GM23338 (cell line): ENCODE measurements at regions not wholly inside any gene's neighbourhood (a gene's known extent, or its start where the extent isn't known, plus 50 kb on each side); places are given as distances from the start of the nearest gene placed in this dataset.

ENCODE experiments used
- ATAC-seq: fragments of 200-7000 bp; cut with Tn5 transposase; 3 replicates; pipeline ENCODE4 v1.9.1; 2020
- DNase-seq: peaks from one replicate; pipeline ENCODE4 v3.0.0-alpha.2; 2015; ENCODE audit warnings: low spot score
- H2AFZ ChIP-seq: fragments of 200-600 bp; sonication (generic); 2 replicates; pipeline ENCODE4 v1.8.0; 2016; ENCODE audit warnings: antibody characterized with exemption, mild to moderate bottlenecking, moderate library complexity
- H3F3A ChIP-seq: fragments of 200-600 bp; sonication (generic); replicated peaks from 2 replicates; pipeline ENCODE4 v1.8.0; 2017; ENCODE audit warnings: antibody characterized with exemption, mixed run types, low read depth
- H3K27ac ChIP-seq: fragments of 200-600 bp; sonication (generic); 2 replicates; pipeline ENCODE4 v1.6.1; 2016; ENCODE audit warnings: low read depth
- H3K27me3 ChIP-seq: fragments of 200-600 bp; sonication (generic); 2 replicates; pipeline ENCODE4 v1.8.0; 2016; ENCODE audit warnings: mild to moderate bottlenecking, mixed run types, moderate library complexity; ENCODE audit not compliant: insufficient read depth
- H3K36me3 ChIP-seq: fragments of 200-600 bp; sonication (generic); 2 replicates; pipeline ENCODE4 v1.8.0; 2016; ENCODE audit warnings: mild to moderate bottlenecking; ENCODE audit not compliant: insufficient read depth
- H3K4me1 ChIP-seq: fragments of 200-600 bp; sonication (generic); 2 replicates; pipeline ENCODE4 v1.8.0; 2016; ENCODE audit warnings: mild to moderate bottlenecking, moderate library complexity; ENCODE audit not compliant: insufficient read depth
- H3K4me2 ChIP-seq: fragments of 200-600 bp; sonication (generic); 2 replicates; pipeline ENCODE4 v1.7.1; 2017; ENCODE audit warnings: mixed run types
- H3K4me3 ChIP-seq: fragments of 200-600 bp; sonication (generic); 2 replicates; pipeline ENCODE4 v1.6.1; 2016; ENCODE audit warnings: mixed run types
- H3K79me2 ChIP-seq: fragments of 200-600 bp; sonication (generic); replicated peaks from 2 replicates; pipeline ENCODE4 v1.8.0; 2017; ENCODE audit warnings: mild to moderate bottlenecking; ENCODE audit not compliant: insufficient read depth
- H3K9me2 ChIP-seq: fragments of 200-600 bp; sonication (generic); 2 replicates; pipeline ENCODE4 v1.8.0; 2017; ENCODE audit not compliant: insufficient read depth
- H4K20me1 ChIP-seq: fragments of 200-600 bp; sonication (generic); replicated peaks from 2 replicates; pipeline ENCODE4 v1.8.0; 2017; ENCODE audit warnings: mild to moderate bottlenecking; ENCODE audit not compliant: insufficient read depth
- H3K27ac Mint-ChIP-seq: 2 replicates; pipeline ENCODE4 v1.8.0; 2020; ENCODE audit warnings: inconsistent platforms, mild to moderate bottlenecking, moderate library complexity, mixed read lengths
- H3K27me3 Mint-ChIP-seq: 3 replicates; pipeline ENCODE4 v1.8.0; 2022; ENCODE audit warnings: low read depth, mild to moderate bottlenecking, moderate library complexity, mixed read lengths, inconsistent platforms; ENCODE audit not compliant: insufficient read depth, poor library complexity
- H3K36me3 Mint-ChIP-seq: 3 replicates; pipeline ENCODE4 v1.8.0; 2021; ENCODE audit warnings: low read depth, mild to moderate bottlenecking, inconsistent platforms, moderate library complexity, mixed read lengths
- H3K4me1 Mint-ChIP-seq: 3 replicates; pipeline ENCODE4 v1.8.0; 2020; ENCODE audit warnings: mild to moderate bottlenecking, inconsistent platforms, mixed read lengths
- H3K4me3 Mint-ChIP-seq: 3 replicates; pipeline ENCODE4 v1.8.0; 2021; ENCODE audit warnings: moderate library complexity, mild to moderate bottlenecking, inconsistent platforms, mixed read lengths
- H3K9me3 Mint-ChIP-seq: 3 replicates; pipeline ENCODE4 v1.8.0; 2020; ENCODE audit warnings: moderate library complexity, mild to moderate bottlenecking, inconsistent platforms, mixed read lengths
- CREB1 ChIP-seq: fragments of 250-450 bp; sonication (Bioruptor Pico); IDR thresholded peaks from 2 replicates; pipeline ENCODE4 v1.5.0; 2020; ENCODE audit warnings: low read depth, mild to moderate bottlenecking, moderate library complexity
- CTCF ChIP-seq, 2 experiments: fragments of 200-600 bp in 1 of 2; sonication (generic) in 1 of 2; conservative IDR thresholded peaks; 2 replicates each; pipeline versions ENCODE4 v1.5.1 to v1.6.1; 2016 to 2017; ENCODE audit warnings: antibody characterized with exemption in 2 of 2, low read depth in 2 of 2, mild to moderate bottlenecking in 2 of 2, moderate library complexity in 1 of 2
- ETS1 ChIP-seq: IDR thresholded peaks from 2 replicates; pipeline ENCODE4 v1.6.1; 2016; ENCODE audit warnings: antibody characterized with exemption
- EZH2 ChIP-seq: fragments of 200-600 bp; sonication (generic); IDR thresholded peaks from one replicate; pipeline ENCODE4 v1.8.0; 2017; ENCODE audit warnings: antibody characterized with exemption, mild to moderate bottlenecking, low read depth; ENCODE audit not compliant: unreplicated experiment
- NANOG ChIP-seq: IDR thresholded peaks from 2 replicates; pipeline ENCODE4 v1.6.1; 2016; ENCODE audit warnings: antibody characterized with exemption, borderline replicate concordance
- POLR2AphosphoS5 ChIP-seq: IDR thresholded peaks from 2 replicates; pipeline ENCODE4 v1.6.1; 2016; ENCODE audit warnings: antibody characterized with exemption, low read depth
- REST ChIP-seq: IDR thresholded peaks from one replicate; pipeline ENCODE4 v1.6.1; 2018; ENCODE audit warnings: antibody characterized with exemption; ENCODE audit not compliant: unreplicated experiment
- STAT1 ChIP-seq: IDR thresholded peaks from one replicate; pipeline ENCODE4 v1.6.1; 2016; ENCODE audit warnings: antibody characterized with exemption; ENCODE audit not compliant: unreplicated experiment
- ZNF114 ChIP-seq: fragments of 250-450 bp; sonication (Bioruptor Pico); IDR thresholded peaks from 2 replicates; pipeline ENCODE4 v1.5.0; 2020; ENCODE audit warnings: mild to moderate bottlenecking, moderate library complexity
- ZNF331 ChIP-seq: fragments of 250-450 bp; sonication (Bioruptor Pico); IDR thresholded peaks from 2 replicates; pipeline ENCODE4 v1.5.0; 2020; ENCODE audit warnings: low read depth, mild to moderate bottlenecking, moderate library complexity
- ZNF462 ChIP-seq: fragments of 250-450 bp; sonication (Bioruptor Pico); IDR thresholded peaks from 2 replicates; pipeline ENCODE4 v1.5.0; 2020; ENCODE audit warnings: mild to moderate bottlenecking, moderate library complexity

- TF ChIP-seq ZNF462 (CRISPR knock-in tag), result no peak
These were observed 330.5 kb upstream of the KCNMB2 start (continued) for GRCh38 chr3:178205740-178206139.

GRCh38 chr3:178206521-178206920 lies 329.7 kb upstream of the KCNMB2 start:
- Histone ChIP-seq H3F3A (no peaks in the 10 kb centered on the region), H4K20me1 (no peaks in the 10 kb centered on the region), H3K9me2 (peaks cover 6% of the 10 kb centered on the region; the same call in 1 of the 2 replicates), H3K4me3 (no peak overlapping the region), H3K27me3 (no peaks in the 10 kb centered on the region), H3K79me2 (no peaks in the 10 kb centered on the region), H2AFZ (peak overlapping the region; percentile 38; the same call in 1 of the 2 replicates), H3K36me3 (no peaks in the 10 kb centered on the region), H3K27ac (no peak overlapping the region), H3K4me2 (0 out of 2 replicates have a peak overlapping the region, but pooled peaks have one; percentile 3), H3K4me1 (peaks cover 9% of the 10 kb centered on the region)
- peaks cover 1% of the 10 kb centered on the region for H3K27me3 Mint-ChIP-seq
- no peaks in the 10 kb centered on the region for H3K9me3 Mint-ChIP-seq
- peaks cover 14% of the 10 kb centered on the region for H3K4me1 Mint-ChIP-seq
- no peak for ATAC-seq
- no peak overlapping the region for H3K27ac Mint-ChIP-seq
- DNase-seq, result no peak
- H3K36me3 Mint-ChIP-seq, result peaks cover 3% of the 10 kb centered on the region; the same call in 1 of the 3 replicates
- H3K4me3 Mint-ChIP-seq, result no peak overlapping the region
- no peak for TF ChIP-seq ZNF114 (CRISPR knock-in tag)
- no peak for TF ChIP-seq EZH2
- TF ChIP-seq CTCF (conservative IDR thresholded peaks at IDR 0.05; ENCODE audit: low read depth in 2 of 2), result no peak
- no peak for TF ChIP-seq CREB1 (CRISPR knock-in tag)
- no peak for TF ChIP-seq NANOG
- no peak for TF ChIP-seq ZNF331 (CRISPR knock-in tag)
- no peak for TF ChIP-seq POLR2AphosphoS5
- no peak for TF ChIP-seq STAT1
- no peak for TF ChIP-seq ETS1
- no peak for TF ChIP-seq REST
